Muscle of back (tissue), 3 donors: ENCODE measurements at regions not wholly inside any gene's neighbourhood (a gene's known extent, or its start where the extent isn't known, plus 50 kb on each side); places are given as distances from the start of the nearest gene placed in this dataset.
"Not testable (repeated sequence)": the region's sequence is repeated elsewhere in the genome, so short reads cannot be mapped to it uniquely, and the experiment has no call there.

Experiments
- DNase-seq, 3 donors: peaks; one replicate each; pipeline versions ENCODE4 v3.0.0 to v3.0.0-alpha.2; 2013

DNA sequence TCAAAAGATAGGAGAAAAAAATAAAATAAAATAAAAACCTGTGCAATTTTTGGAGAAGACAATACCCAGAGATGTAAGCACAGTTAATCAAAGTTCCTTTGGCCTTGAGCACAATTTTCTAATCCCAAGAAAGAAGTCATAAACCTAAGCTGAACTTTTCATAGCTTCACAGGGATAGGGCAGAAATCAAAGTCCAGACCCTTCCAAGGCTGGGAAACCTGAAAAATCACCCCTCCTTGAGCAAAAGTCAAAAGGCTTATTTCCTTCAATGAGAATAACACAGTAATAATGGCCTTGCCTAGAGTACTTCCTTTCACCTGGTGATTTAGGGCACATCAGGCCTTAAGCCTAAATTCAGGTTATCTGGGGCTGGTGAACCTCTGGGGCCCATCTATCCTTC, 415.0 kb upstream of the BTBD3 start:
- DNase-seq: no peak

DNA sequence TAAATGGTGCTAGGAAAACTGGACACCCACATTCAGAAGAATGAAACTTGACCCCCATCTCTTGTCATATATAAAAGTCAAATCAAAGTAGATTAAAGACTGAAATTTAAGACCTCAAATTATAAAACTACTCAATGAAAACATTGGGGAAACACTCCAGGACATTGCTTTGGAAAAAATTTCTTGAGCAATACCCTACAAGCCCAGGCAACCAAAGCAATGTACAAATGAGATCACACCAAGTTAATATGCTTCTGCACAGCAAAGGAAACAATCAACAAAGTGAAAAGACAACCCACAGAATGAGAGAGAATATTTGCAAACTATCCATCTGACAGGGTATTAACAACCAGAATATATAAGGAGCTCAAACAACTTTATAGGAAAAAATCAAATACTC, 407.9 kb upstream of the BTBD3 start:
- DNase-seq: no peak

DNA sequence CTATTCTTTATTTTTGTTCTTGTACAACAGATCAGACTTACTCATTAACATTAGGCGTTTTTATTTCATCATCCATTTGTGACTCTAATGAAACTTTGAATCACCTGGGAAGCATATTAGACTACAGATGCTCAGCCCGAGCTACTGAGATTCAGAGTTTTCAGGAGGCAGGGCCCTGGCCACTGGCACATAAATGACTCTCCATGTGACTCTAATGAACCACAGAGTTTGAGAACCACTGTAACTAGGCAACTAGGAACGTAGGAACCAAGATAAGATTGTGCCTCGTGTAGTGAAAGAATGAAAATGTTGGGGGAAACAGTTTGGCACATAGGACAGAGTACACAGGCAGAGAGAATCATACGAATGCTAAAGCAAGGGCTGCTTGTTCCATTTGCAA, 405.9 kb upstream of the BTBD3 start:
- no peak for DNase-seq

DNA sequence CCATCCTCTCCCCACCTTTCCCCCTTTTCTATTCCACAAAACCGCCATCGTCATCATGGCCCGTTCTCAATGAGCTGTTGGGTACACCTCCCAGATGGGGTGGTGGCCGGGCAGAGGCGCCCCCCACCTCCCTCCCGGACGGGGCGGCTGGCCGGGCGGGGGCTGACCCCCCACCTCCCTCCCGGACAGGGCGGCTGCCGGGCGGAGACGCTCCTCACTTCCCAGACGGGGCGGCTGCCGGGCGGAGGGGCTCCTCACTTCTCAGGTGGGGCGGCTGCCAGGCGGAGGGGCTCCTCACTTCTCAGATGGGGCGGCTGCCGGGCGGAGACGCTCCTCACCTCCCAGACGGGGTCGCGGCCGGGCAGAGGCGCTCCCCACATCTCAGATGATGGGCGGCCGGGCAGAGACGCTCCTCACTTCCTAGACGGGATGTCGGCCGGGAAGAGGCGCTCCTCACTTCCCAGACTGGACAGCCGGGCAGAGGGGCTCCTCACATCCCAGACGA, 404.4 kb upstream of the BTBD3 start:
- not testable (repeated sequence) for DNase-seq

DNA sequence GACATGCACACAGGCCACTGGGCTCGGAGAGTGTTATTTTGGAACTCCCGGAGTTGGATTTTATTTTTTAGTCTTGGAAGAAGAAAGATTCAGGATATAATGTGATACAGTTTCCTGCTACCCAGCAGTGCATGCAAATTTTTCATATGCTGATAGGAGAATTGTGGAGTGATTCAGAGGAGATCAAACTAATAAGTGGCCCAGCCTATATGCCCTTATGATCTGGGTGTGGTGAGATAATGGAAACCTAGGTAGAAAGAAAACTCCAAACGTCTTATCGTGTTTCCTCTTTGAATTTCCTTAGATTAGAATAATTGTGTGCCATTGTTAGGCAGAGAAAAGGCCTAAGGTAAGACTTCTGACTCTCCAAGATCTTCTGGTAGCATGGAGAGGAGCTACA, 401.2 kb upstream of the BTBD3 start:
- DNase-seq: no peak

DNA sequence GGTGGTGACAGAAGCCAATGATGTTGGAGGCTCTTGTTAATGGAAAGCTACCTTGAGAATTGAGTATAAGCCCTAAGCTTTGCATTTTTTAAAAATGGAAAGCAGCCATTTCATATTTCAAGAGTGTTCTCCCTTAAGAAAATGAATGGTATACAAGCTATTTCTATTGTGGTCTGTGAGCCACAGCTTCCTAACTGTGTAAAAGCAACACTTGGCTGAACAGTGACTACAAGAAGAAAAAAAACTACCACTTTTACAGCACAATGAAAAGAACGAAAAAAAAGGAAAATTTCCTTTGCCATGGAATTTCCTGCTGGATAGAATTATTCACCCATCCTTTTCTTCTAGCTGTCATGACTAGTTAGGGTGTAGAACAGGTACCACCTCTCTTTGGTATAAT, 397.1 kb upstream of the BTBD3 start:
- no peak for DNase-seq

DNA sequence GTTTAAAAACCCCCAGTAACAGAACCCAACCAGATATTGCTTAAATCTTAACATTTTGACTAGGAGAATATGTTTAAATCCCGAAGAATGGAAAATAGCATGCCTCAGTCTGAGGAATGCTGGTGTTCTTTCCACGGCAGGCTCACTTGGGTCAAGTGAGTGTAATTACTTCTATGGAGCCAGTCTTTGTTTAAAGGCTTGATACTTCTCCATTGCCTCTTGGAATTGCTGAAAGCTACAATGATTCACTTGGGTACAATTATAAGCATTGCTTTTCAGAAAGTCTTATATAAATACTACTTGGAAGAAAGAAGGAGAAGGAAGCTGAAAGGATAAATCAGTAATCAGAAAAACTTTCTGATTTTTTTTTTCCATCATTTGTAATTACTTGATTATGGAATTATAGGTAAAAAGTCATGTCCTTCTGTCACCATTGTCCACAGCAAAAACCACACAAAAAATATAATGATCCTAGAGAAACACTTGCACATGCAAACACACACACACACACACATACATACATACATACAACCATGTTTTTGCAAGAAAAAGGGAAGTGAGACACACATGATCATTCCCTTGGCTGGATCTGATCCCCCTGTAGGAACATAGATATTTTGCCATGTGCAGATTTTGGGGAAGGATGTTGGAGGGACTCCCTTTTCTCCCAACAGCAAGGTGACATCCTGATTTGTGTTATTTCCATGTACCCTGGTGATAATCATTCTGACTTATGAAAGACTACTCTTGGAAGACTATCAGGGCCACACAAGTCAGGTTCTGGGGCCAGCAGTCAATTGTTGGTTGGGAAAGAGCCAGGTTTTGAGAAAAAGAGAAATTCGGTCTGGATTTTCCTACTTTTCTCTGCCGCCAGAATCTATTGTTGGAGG, 396.0 kb upstream of the BTBD3 start:
- peak in 2 of 3 donors; percentile 42 to 74 for DNase-seq

DNA sequence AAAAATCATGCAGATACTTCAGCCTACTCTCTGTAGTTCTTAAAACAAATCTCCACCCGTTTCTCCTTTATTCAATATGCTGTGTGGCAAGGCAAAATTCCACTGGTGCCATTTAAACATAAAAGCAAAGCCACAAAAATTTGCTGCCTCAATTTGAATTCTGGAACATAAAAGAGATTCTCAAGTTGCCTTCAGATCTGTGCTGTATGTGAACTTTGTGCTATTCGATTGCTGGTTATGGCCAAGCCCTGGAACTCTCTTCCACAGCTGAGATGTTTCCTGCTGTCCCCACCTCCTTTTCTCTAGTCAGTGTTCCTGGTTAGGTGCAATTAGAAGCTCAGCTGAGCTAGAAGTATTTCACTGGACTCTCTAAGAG, 395.3 kb upstream of the BTBD3 start:
- DNase-seq: no peak

DNA sequence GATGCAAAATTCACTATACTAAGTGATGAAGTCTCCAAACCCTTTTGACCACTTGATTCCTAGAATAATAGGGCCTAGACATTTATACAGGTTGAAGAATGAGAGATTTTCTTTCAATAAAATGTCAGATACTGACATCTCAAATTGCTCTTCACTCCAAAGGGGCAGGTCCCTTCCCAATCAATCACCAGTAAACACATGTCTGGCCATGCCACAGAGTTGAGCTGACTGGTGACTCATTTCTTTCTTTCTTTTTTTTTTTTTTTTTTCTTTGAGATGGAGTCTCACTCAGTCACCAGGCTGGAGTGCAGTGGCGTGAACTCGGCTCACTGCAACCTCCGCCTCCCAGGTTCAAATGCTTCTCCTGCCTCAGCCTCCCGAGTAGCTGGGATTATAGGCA, 388.6 kb upstream of the BTBD3 start:
- no peak for DNase-seq

DNA sequence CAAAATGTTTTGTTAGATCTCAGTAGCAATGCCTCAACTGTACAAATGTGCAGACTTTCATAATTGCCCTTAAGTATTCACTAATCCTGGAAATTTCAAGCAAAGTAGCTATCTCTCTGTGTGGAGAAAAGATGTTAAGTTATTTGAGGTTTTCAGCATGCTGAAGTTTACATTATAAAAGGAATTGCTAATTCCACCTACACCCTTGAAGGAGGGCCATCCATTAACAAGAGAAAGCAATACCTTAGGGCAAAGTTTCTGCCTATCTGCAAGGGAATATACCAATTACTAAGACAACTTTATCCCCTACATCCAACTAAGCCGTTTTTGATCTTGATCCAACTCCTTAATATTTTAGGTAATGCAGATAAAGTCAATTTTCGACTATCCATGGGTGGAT, 380.7 kb upstream of the BTBD3 start:
- no peak for DNase-seq

DNA sequence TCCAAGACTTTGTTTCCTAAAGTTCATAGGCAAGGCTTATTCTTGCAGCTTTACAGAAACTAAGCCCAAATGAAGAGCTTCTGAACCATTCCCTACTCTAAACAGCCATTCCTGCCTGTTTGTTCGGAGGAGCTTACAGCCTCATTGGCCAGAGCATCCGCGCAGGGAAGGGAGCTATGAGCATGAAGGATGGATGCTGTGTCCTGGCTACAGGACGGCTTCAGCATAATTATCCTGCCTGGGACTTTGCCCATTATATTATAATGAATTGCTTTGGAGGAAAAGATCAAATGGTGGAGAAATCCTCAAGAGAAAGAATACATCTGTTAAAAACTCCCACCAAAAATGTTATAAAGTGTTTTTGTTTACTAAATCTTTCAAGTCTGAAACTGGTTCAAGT, 378.2 kb upstream of the BTBD3 start:
- no peak for DNase-seq

DNA sequence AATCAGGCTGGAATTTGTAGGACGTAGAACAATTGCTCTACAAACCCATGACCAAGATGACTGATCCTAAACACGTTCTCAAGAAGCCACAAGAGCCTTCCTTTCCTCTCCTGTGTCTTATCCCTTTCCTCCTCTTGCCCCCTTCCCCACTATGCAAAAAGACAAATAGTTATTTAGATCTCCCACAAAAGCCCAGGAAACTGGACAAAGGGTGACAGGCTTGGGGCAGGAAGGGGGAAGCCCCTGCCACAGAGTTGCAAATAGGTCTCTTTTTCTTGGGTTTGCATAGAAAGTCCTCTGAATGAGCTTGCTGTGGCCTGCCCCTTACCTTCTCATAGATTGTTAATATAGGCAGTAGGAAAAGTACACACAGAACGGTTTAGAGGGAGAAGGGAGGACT, 377.1 kb upstream of the BTBD3 start:
- no peak for DNase-seq

DNA sequence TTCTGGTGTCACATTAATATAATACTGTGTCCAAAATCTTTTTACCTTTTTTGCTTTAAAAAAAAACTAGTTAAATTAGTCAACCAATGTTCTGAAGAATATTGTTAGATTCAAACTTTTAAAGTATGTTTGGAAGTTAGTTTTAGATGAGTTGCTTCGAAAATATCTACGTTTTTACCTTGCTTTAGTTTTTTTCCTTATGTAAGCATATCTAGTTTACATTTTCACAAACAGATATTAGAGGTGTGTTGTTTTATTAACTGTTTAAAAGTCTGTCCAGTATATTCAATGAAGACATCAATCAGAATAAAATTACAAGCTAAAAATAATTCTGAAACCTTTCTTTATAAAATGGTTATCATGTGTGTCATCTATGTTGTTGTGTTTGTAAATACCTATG, 375.0 kb upstream of the BTBD3 start:
- no peak for DNase-seq

DNA sequence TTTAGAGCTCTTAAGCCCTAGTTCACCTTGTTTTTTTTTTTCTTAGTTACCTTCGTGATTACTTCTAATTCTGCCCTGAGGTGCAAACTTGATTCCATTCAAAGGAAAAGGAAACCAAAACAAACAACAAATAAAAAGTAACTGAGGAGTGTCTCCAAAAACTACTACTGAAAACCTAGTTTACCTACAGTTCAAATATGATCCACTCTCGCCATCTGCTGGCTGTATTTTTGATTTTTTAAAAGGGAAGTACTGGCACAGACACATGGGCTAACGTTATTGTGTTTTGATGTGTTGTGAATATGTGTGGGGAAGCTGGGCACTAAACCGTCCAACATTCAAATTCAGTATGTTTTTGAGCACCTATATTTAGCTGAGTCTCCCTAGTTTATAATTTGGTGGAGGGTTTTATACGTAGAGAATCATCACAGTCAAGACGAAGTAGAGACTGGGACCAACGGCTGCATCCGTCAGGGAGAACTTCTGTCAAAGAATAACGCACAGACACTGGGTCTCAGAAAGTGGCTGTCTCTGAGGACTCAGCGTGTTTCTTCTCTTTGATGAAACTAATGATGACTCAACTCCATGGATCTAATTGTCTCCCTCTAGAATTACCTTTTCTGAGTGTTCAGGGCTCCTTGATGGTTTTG, 373.5 kb upstream of the BTBD3 start:
- DNase-seq: peak; percentile 75 to 88 (median 79)

DNA sequence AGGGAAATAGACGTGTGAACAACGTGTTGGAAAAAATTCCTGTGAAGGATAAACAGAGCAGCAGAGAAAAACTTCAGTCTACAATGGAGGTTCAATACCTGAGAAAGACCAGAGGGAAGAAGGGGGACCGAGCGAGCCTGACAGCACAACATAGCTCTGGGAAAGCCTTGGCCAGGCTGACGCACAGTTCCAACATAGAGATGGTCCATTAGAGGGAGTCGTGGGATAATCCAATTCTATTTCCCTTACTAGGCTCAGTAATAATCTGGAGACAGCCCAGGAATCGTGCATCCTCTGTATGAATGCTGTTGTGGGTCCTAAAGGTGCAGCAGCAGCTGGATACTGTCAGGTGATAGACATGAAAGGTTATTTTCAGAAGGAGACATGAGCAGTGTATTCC, 370.8 kb upstream of the BTBD3 start:
- DNase-seq: no peak

DNA sequence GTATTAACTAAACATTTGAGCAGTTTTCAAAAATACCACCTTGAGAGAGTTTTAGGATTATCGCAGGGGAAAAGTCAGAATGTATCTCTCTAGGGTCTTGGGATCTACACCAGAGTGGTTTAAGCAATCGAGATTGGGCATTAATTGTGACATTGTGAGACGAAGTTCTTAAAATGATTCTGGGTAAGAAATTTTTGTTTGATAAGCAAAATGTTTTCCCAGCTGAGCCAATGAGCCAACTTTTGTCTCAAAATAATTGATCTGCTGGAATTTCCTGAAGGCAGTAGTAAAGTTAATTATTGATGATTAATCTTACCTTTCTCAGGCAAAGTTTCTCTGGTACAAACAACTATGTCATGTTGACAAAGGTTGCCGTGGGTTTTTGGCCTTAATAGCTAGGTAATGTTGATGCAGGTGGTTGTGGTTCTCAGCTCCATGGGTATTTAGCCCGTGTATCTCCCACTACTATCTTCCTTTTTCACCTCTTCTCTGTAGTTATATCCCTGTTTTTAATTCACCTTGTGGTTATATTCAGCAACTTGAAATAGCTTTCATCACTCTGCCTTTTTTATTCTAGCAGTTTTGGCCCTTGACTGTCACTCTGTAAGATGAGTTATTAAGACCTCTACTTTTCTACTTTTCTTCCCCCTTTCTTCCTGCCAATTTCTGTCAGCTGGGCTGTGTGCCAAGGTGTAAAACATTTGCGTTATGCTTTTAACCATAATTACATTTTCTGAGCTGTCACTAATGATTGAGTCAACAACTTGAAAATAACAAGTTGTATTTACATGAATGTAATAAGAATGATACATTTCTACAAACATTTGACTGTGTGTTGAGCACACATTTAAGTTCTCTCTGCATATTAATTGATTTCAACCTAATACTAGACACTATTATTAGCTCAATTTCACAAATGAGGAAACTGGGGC, 368.3 kb upstream of the BTBD3 start:
- DNase-seq: no peak

DNA sequence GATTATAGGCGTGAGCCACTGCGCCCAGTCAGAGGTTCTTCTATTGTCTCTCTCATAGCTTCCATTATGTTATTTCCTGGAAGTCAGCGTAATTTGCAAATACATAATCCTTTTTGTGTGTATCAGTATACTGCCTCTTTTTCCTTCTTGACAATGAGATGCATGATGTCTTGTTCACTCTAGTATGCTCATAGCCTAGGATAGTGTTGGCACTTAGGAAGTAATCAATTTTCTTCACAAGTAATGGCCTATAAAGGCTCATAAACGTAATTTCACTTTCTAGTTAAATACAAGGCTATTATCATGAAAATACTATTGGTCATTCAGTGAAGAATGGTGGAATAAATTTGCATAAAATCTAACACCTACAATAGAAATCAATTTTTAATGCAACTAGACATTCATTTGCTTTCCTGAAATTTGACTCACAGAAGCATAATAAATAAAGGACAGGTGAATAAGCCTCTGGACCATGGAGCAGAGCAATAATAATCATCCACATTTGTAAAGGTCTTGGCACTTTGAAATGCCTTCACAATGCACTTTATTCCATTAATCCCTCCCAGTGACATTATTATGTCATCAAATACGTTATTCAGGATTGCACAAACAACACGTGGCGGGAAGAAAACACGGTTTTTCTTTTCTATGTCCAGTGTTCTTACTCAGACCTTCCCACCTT, 366.9 kb upstream of the BTBD3 start:
- DNase-seq: no peak

DNA sequence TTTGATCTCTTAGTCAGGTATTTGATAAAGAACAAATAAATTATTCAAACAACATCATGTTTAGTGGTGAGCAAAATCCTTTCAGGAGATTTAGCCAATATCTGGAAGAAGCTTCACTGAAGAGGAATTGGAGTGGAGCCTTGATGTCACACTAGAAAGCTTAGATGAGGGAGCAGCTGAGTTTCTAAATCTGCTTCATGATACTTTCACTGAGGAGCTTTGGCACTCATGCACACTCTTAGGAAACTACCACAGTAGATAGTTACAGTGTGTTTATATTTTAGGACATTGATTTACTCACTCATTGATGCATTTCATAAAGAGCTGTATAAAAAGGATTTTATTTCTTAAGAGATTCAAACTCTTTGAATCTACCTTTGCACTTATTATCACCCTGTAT, 366.2 kb upstream of the BTBD3 start:
- peak in 1 of 3 donors; percentile 14 for DNase-seq

DNA sequence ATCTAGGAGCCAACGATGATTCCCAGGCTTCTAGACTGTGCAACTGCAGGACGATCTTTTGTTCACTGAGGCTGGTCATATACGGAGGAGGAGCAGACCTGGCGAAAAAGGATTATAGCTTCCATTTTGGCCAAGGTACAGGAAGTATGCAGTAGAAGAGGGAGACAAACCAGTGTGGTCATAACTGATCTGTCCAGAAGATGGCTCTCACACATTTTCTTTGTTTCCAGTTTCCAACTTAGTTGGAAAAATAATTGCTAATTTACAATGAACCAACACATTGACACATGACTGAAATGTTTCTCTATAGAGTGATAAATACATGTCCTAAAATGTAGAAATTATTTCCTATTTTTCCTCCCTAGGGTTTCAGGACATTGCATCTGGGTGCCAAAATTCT, 364.1 kb upstream of the BTBD3 start:
- DNase-seq: no peak

DNA sequence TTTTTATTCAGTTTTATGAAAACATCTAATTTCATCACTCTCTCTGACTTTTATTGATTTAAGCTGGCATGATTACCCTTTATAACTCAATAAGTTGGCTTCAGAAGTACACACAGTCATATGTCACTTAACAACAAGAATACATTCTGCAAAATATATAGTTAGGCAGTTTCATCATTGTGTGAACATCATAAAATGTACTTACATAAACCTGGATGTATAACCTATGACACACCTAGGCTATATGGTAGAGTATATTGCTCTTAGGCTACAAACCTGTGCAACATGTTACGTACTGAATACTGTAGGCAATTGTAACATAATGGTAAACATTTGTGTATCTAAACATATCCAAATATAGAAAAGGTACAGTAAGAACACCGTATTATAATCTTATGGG, 362.2 kb upstream of the BTBD3 start:
- no peak for DNase-seq

DNA sequence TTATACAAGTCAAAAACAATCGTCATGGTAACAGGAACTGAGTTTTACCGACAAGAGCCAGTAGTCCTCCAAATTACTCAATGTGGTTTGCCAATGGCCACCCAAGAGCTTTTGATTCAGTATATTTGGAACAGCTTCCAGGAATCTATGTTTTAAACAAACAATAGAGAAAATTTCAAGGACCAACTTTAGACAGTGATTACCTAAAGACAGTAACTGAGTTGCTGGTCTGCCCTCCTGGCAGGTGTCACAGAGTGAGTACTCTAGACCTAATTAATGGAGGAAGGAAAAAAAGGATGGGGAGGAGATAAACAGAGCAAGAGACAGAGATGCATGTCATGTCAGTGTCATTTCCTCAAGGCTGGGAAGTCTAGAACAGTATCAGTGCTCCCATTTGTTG, 361.3 kb upstream of the BTBD3 start:
- DNase-seq: no peak

DNA sequence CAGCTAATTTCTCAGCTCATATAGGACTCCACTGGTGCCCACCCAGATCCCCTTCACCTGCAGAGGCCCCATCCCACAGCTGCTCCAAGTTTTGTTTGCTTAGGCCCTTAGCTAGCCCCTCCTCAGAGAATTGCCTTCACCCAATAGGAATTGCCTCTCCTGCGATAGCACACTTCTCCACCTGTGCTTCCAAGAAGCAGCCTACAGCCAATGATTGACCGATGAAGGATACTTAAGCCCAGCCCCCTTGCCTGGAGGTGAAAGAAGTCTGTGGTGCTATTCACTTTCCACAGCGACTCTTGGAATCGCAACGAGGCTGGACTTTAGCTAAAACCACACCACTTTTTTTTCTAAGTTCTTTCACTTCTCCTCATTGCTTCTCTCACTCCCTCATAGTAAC, 353.2 kb upstream of the BTBD3 start:
- DNase-seq: no peak
